Right atrium auricular region (tissue), 2 donors: ENCODE measurements at regions not wholly inside any gene's neighbourhood (a gene's known extent, or its start where the extent isn't known, plus 50 kb on each side); places are given as distances from the start of the nearest gene placed in this dataset.

Experiments
- DNase-seq: peaks from one replicate; pipeline ENCODE4 v3.0.0-alpha.2; 2019; ENCODE audit warnings: low spot score
- H3K27ac ChIP-seq, 2 donors: fragments of 200-600 bp; sonication (generic); 1 replicate in 1 of 2; 2 replicates in 1 of 2; pipeline ENCODE4 v1.5.1; 2016 to 2019
- H3K27me3 ChIP-seq, 2 donors: fragments of 200-600 bp; sonication (generic); one replicate each; pipeline versions ENCODE4 v1.5.1 to v1.6.0; 2017 to 2019
- H3K36me3 ChIP-seq: fragments of 200-600 bp; sonication (generic); one replicate; pipeline ENCODE4 v1.5.1; 2016
- H3K4me1 ChIP-seq, 2 donors: fragments of 200-600 bp; sonication (generic); one replicate each; pipeline versions ENCODE4 v1.5.1 to v1.6.0; 2017 to 2019
- H3K4me3 ChIP-seq, 2 donors: fragments of 200-600 bp; sonication (generic); 1 replicate in 1 of 2; 2 replicates in 1 of 2; pipeline ENCODE4 v1.5.1; 2017 to 2019; ENCODE audit warnings: mild to moderate bottlenecking in 1 of 2, moderate library complexity in 1 of 2
- H3K9me3 ChIP-seq, 2 donors: fragments of 200-600 bp; sonication (generic); one replicate each; pipeline ENCODE4 v1.5.1; 2019
- TF ChIP-seq, protein P1 (sequence below), 2 donors: fragments of 200-600 bp; sonication (generic); IDR thresholded peaks; one replicate each; pipeline ENCODE4 v1.5.1; 2019; ENCODE audit warnings: antibody characterized with exemption in 2 of 2

- H3K36me3 ChIP-seq: no peaks in the 10 kb centered on the region
- H3K27ac ChIP-seq: no peak overlapping the region
- H3K9me3 ChIP-seq: no peaks in the 10 kb centered on the region
- TF ChIP-seq, protein P1, sequence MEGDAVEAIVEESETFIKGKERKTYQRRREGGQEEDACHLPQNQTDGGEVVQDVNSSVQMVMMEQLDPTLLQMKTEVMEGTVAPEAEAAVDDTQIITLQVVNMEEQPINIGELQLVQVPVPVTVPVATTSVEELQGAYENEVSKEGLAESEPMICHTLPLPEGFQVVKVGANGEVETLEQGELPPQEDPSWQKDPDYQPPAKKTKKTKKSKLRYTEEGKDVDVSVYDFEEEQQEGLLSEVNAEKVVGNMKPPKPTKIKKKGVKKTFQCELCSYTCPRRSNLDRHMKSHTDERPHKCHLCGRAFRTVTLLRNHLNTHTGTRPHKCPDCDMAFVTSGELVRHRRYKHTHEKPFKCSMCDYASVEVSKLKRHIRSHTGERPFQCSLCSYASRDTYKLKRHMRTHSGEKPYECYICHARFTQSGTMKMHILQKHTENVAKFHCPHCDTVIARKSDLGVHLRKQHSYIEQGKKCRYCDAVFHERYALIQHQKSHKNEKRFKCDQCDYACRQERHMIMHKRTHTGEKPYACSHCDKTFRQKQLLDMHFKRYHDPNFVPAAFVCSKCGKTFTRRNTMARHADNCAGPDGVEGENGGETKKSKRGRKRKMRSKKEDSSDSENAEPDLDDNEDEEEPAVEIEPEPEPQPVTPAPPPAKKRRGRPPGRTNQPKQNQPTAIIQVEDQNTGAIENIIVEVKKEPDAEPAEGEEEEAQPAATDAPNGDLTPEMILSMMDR (IDR thresholded peaks at IDR 0.05): no peak
- peaks cover 0 to 22% of the 10 kb centered on the region in 2 donors for H3K4me1 ChIP-seq
- no peak overlapping the region for H3K4me3 ChIP-seq
- no peaks in the 10 kb centered on the region for H3K27me3 ChIP-seq
- peak; percentile 67 for DNase-seq
These were observed 433.7 kb downstream of the ENC1 start for GRCh38 chr5:74206579-74207550.

DNA sequence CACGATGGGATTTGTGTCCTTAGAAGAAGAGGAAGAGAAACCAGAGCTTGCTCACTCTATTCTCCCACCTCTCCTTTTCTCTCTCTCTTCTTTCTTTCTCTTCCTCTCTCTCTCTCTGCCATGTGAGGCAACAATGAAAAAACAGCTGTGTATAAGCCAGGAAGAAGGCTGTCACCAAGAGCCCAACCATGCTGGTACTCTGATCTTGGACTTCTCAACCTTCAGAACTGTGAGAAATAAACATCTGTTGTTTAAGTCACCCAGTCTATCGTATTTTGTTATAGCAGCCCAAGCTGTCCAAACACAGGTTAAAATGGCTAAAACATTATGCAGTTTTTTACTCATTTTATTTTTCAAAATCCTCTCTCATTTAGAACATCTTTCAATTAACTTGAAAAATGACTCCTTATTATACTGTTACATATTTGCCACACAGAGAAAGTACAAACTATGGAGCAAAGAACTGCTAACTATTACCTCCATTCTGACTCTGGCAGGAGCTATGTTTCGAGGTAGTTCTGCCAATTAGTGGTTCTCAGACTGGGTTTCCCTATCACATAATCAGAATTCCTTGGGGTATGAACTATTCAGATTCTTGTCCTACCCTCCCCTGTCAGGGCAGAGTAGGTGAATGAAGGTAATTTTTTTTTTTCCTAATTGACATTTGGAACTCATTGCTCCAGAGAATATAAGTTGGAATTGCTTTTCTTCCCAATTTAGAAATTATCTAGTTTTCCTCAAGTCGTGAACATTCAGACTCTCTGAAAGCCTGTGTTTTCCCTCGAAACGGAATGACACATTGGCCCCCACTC, 434.6 kb downstream of the ENC1 start:
- DNase-seq: no peak
- Histone ChIP-seq H3K36me3 (no peaks in the 10 kb centered on the region), H3K4me1 (peaks cover 0 to 30% of the 10 kb centered on the region in 2 donors), H3K27ac (no peak overlapping the region), H3K9me3 (no peaks in the 10 kb centered on the region), H3K27me3 (no peaks in the 10 kb centered on the region), H3K4me3 (no peak overlapping the region)
- TF ChIP-seq, protein P1 (IDR thresholded peaks at IDR 0.05): no peak

GRCh38 chr5:74201334-74202081, 439.0 kb downstream of the ENC1 start:
- Histone ChIP-seq H3K4me1 (peaks cover 0 to 38% of the 10 kb centered on the region in 2 donors), H3K9me3 (no peaks in the 10 kb centered on the region), H3K27ac (no peak overlapping the region), H3K27me3 (no peaks in the 10 kb centered on the region), H3K4me3 (no peak overlapping the region), H3K36me3 (no peaks in the 10 kb centered on the region)
- no peak for DNase-seq
- TF ChIP-seq, protein P1 (IDR thresholded peaks at IDR 0.05): no peak

DNA sequence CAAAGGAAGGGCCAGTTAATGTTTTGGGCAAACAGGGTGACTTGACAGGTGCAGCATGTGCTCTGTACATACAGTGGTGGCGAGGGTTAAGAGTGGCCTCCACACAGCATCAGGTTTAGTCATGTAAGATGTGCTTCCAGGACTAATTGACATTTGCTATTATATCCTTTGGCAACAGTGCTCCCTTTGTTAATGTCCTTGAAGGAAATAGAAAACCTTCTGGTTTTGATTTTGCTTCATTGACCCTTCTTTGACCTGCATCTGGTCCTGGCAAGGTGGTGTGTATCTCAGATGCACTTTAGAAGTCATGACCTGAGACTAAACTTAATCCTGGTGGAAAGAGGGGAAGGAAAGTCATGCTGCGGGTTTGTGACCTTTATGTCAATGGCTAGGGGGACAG, 440.0 kb downstream of the ENC1 start:
- H3K36me3 ChIP-seq: no peaks in the 10 kb centered on the region
- no peak overlapping the region for H3K27ac ChIP-seq
- no peaks in the 10 kb centered on the region for H3K9me3 ChIP-seq
- H3K4me3 ChIP-seq: no peak overlapping the region
- TF ChIP-seq, protein P1 (IDR thresholded peaks at IDR 0.05): no peak
- peaks cover 0 to 29% of the 10 kb centered on the region in 2 donors for H3K4me1 ChIP-seq
- H3K27me3 ChIP-seq: no peaks in the 10 kb centered on the region
- DNase-seq: no peak

- H3K36me3 ChIP-seq: no peaks in the 10 kb centered on the region
- TF ChIP-seq, protein P1 (IDR thresholded peaks at IDR 0.05): no peak
- H3K27me3 ChIP-seq: no peaks in the 10 kb centered on the region
- peaks cover 0 to 27% of the 10 kb centered on the region in 2 donors for H3K4me1 ChIP-seq
- H3K9me3 ChIP-seq: no peaks in the 10 kb centered on the region
- no peak for DNase-seq
- no peak overlapping the region for H3K4me3 ChIP-seq
- H3K27ac ChIP-seq: no peak overlapping the region
These were observed 440.9 kb downstream of the ENC1 start for GRCh38 chr5:74199436-74200210.
